ENCODE measurements at regions not wholly inside any gene's neighbourhood (a gene's known extent, or its start where the extent isn't known, plus 50 kb on each side); places are given as distances from the start of the nearest gene placed in this dataset.

GRCh38 chr20:43786885-43787284 lies 60.1 kb upstream of the GTSF1L start:
- TF ChIP-seq CTCF (IDR thresholded peaks at IDR 0.05) (no peak), POLR2A (IDR thresholded peaks at IDR 0.05) (no peak)

All from prostate gland (tissue), 2 donors.